OCI-LY3 (cell line): ENCODE measurements at regions not wholly inside any gene's neighbourhood (a gene's known extent, or its start where the extent isn't known, plus 50 kb on each side); places are given as distances from the start of the nearest gene placed in this dataset.

ENCODE experiments used
- EZH2phosphoT487 ChIP-seq: fragments of 200-600 bp; shearing (Covaris generic); IDR thresholded peaks from 2 replicates; pipeline ENCODE4 v1.6.1; 2018; ENCODE audit warnings: antibody characterized with exemption, mixed run types, low read depth
- TF ChIP-seq, protein P1 (sequence below): fragments of 200-600, 300-600 bp; sonication (generic); IDR thresholded peaks from 2 replicates; pipeline ENCODE4 v1.5.1; 2014; ENCODE audit warnings: antibody characterized with exemption, low read length, low read depth

DNA sequence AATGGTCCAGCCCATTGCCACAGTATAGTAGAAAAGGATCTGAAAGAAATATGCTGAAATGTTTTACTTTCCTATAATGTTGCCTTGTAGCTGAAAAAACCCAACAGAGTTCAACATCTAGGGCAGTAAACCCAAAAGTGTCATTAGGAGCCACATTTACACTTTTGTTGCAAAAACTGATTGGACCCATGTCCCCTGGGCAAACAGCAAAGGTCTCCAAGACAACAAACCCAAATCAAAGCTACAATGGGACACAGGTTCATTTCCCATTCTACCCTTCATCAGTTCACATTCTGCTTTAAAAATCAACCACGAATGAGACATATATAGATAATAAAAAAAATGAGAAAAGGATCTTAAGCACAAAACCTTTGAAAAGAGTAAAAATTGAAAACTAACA is 744.8 kb downstream of the PCDH17 start:
- TF ChIP-seq, protein P1, sequence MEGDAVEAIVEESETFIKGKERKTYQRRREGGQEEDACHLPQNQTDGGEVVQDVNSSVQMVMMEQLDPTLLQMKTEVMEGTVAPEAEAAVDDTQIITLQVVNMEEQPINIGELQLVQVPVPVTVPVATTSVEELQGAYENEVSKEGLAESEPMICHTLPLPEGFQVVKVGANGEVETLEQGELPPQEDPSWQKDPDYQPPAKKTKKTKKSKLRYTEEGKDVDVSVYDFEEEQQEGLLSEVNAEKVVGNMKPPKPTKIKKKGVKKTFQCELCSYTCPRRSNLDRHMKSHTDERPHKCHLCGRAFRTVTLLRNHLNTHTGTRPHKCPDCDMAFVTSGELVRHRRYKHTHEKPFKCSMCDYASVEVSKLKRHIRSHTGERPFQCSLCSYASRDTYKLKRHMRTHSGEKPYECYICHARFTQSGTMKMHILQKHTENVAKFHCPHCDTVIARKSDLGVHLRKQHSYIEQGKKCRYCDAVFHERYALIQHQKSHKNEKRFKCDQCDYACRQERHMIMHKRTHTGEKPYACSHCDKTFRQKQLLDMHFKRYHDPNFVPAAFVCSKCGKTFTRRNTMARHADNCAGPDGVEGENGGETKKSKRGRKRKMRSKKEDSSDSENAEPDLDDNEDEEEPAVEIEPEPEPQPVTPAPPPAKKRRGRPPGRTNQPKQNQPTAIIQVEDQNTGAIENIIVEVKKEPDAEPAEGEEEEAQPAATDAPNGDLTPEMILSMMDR: no peak
- no peak for TF ChIP-seq EZH2phosphoT487
